ENCODE measurements at regions not wholly inside any gene's neighbourhood (a gene's known extent, or its start where the extent isn't known, plus 50 kb on each side); places are given as distances from the start of the nearest gene placed in this dataset.
"Not testable (repeated sequence)": the region's sequence is repeated elsewhere in the genome, so short reads cannot be mapped to it uniquely, and the experiment has no call there.

DNA sequence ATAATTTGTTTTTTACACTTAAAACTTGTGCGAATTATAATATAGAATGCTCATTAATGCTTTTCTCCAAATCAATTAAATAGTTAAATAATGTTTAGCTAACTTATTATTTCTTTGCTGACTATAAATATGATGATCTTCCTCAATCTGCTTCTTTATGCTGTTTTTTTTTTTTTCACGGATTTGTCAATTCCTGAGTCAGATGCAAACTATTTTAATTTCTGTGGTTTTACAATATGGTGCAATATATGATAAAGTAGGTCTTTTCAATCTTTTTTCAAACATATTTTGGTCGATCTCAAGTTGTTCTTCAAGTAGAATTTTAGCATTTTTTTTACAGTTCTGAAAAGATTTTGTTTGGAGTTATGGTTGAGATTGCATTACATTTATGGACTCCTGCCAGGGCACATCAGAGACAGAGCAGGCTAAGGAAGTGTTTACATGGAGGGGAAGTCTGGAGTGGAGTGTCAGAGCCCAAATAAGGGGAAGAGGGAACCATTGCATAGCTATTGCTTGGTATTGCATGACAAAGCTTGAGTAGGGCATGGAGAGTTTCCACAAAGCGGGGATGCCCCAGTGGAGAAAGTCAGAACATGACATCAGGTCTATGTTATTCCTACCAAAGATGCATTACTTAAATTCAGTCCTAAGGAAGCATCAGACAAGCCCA lies 204.4 kb downstream of the OTUD1 start:
- intact Hi-C loops (cut with DNase I), result no loop called here
- TF ChIP-seq, protein P1, sequence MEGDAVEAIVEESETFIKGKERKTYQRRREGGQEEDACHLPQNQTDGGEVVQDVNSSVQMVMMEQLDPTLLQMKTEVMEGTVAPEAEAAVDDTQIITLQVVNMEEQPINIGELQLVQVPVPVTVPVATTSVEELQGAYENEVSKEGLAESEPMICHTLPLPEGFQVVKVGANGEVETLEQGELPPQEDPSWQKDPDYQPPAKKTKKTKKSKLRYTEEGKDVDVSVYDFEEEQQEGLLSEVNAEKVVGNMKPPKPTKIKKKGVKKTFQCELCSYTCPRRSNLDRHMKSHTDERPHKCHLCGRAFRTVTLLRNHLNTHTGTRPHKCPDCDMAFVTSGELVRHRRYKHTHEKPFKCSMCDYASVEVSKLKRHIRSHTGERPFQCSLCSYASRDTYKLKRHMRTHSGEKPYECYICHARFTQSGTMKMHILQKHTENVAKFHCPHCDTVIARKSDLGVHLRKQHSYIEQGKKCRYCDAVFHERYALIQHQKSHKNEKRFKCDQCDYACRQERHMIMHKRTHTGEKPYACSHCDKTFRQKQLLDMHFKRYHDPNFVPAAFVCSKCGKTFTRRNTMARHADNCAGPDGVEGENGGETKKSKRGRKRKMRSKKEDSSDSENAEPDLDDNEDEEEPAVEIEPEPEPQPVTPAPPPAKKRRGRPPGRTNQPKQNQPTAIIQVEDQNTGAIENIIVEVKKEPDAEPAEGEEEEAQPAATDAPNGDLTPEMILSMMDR (IDR thresholded peaks at IDR 0.05), result peak in 1 of 7 experiments; percentile 5
- TF ChIP-seq POLR2A (IDR thresholded peaks at IDR 0.05), result no peak
- no peak overlapping the region for H3K27ac ChIP-seq
- no peaks in the 10 kb centered on the region for H3K36me3 ChIP-seq (replicated peaks in 1 of 2; ENCODE audit: insufficient read depth in 1 of 2, low read depth in 2 of 2)
- no peak for ATAC-seq
- no peaks in the 10 kb centered on the region for H3K27me3 ChIP-seq
- DNase-seq, result peak in 1 of 4 donors; percentile 51
- WGBS, 2 donors, result 65 to 72% methylated on average over 4 of the region's 4 CpGs
- no peaks in the 10 kb centered on the region for H3K4me1 ChIP-seq
- H3K4me3 ChIP-seq, result no peak overlapping the region
- no peaks in the 10 kb centered on the region for H3K9me3 ChIP-seq

DNA sequence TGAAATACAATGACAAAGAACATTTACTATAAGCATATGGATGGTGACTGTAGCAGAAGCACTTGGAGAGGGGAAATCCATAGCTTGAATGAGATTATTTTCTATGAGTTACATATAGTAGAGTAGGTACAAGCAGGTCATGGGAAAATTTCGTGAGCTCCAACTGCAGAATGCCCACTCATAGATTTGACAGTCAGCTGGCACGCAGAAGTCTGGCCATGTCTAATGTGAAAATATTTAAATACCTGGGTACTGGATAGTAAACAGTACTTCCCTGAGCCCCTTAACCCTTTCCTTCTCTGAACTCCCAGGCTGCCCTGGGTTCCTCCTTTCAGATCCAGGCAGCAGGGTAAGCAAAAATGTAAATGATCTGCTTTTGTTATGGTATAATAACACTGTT lies 209.7 kb downstream of the OTUD1 start:
- Histone ChIP-seq H3K36me3 (replicated peaks in 1 of 2; ENCODE audit: insufficient read depth in 1 of 2, low read depth in 2 of 2) (no peaks in the 10 kb centered on the region), H3K4me3 (no peak overlapping the region), H3K4me1 (peaks cover 7% of the 10 kb centered on the region), H3K27me3 (no peaks in the 10 kb centered on the region), H3K27ac (no peak overlapping the region), H3K9me3 (no peaks in the 10 kb centered on the region)
- 25 to 43% methylated on average over 2 of the region's 2 CpGs for WGBS, 2 donors
- TF ChIP-seq POLR2A (IDR thresholded peaks at IDR 0.05), result no peak
- TF ChIP-seq, protein P1 (IDR thresholded peaks at IDR 0.05), result no peak
- peak in 3 of 4 donors; percentile 16 to 50 (median 25) for DNase-seq
- intact Hi-C loops (cut with DNase I), result no loop called here
- no peak for ATAC-seq

DNA sequence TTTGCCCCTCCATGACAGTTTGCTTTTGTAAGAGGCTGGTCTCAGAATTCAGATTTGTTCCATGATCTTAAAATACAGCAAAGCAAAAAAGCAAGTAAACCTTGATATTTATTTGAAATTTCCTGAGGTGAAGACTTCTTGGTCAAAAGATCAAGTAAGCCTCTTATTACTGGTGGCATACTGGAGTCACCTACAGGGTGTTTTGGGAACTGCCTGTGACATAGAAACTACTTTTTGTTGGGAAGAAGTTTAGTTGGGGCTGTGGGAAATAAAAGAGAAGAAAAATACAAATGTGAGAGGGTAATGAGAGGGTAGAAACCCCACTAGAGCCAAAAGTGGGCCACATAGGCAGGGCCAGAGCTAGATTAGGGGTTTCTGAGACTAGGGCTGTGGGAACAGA lies 217.9 kb downstream of the OTUD1 start:
- no peak overlapping the region for H3K27ac ChIP-seq
- DNase-seq, result peak; percentile 9 to 41 (median 14)
- H3K4me3 ChIP-seq, result no peak overlapping the region
- TF ChIP-seq, protein P1 (IDR thresholded peaks at IDR 0.05), result peak; percentile 30 to 74 (median 61)
- no peak for TF ChIP-seq POLR2A (IDR thresholded peaks at IDR 0.05)
- no peak for ATAC-seq
- no peaks in the 10 kb centered on the region for H3K9me3 ChIP-seq
- no peaks in the 10 kb centered on the region for H3K27me3 ChIP-seq
- no peaks in the 10 kb centered on the region for H3K4me1 ChIP-seq
- no peaks in the 10 kb centered on the region for H3K36me3 ChIP-seq (replicated peaks in 1 of 2; ENCODE audit: insufficient read depth in 1 of 2, low read depth in 2 of 2)
- intact Hi-C loops (cut with DNase I), result no loop called here

DNA sequence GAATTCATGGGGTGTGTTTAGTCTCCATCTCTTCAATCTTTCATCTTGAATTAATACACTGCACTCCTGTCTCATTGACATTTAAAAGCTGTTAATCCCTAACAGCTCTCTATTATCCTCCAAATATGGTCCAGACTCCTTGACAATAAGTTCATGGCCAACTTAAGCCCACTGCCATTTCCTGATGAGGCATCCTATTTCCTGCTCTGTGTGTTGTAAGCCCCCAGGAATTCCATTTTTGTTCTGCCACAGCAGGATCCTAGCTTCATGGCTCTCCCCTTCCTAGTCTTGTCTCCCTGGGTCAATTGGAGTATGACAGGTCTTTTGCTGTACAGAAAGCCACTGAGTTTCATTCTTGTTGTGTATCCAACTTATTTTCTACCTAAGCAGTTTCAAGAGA lies 218.8 kb downstream of the OTUD1 start:
- intact Hi-C loops (cut with DNase I), result no loop called here
- Histone ChIP-seq H3K9me3 (no peaks in the 10 kb centered on the region), H3K36me3 (replicated peaks in 1 of 2; ENCODE audit: insufficient read depth in 1 of 2, low read depth in 2 of 2) (no peaks in the 10 kb centered on the region), H3K27me3 (no peaks in the 10 kb centered on the region), H3K27ac (no peak overlapping the region), H3K4me3 (no peak overlapping the region), H3K4me1 (no peaks in the 10 kb centered on the region)
- no peak for TF ChIP-seq POLR2A (IDR thresholded peaks at IDR 0.05)
- TF ChIP-seq, protein P1 (IDR thresholded peaks at IDR 0.05), result no peak
- no peak for ATAC-seq
- no peak for DNase-seq

DNA sequence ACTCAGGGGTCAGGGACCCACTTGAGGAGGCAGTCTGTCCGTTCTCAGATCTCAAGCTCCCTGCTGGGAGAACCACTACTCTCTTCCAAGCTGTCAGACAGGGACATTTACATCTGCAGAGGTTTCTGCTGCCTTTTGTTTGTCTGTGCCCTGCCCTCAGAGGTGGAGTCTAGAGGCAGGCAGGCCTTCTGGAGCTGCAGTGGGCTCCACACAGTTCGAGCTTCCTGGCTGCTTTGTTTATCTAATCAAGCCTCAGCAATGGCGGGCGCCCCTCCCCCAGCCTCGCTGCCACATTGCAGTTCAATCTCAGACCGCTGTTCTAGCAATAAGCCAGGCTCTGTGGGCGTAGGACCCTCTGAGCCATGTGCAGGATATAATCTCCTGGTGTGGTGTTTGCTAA lies 233.0 kb downstream of the OTUD1 start:
- H3K9me3 ChIP-seq; H3K36me3 ChIP-seq (replicated peaks in 1 of 2; ENCODE audit: insufficient read depth in 1 of 2, low read depth in 2 of 2); H3K4me3 ChIP-seq; ATAC-seq; DNase-seq; H3K27me3 ChIP-seq; intact Hi-C loops (cut with DNase I); H3K4me1 ChIP-seq; H3K27ac ChIP-seq: not testable (repeated sequence)
- 62 to 79% methylated on average over 6 to 7 of the region's 7 CpGs for WGBS, 2 donors

Measured in body of pancreas (tissue), 4 donors.